ENCODE measurements at regions not wholly inside any gene's neighbourhood (a gene's known extent, or its start where the extent isn't known, plus 50 kb on each side); places are given as distances from the start of the nearest gene placed in this dataset.

DNA sequence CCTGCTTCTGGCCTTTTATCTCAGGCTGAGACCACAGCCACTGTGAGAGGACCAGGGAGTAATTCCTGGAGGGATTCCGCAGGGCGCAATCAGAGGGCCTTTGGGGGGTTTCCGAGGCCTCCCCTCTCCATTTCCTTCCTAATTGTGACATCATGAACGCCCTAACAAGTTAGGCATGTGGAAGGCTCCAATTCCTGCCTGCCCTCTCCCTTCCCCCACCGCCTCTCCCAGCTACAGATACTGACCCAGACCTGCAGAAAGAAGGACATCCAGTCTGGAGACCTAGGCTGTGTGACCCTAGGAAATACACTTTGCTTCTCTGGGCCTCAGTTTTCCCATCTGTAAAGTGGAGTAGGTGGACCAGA, 637.9 kb downstream of the MED13L start:
- WGBS (ENCODE audit: insufficient coverage, low coverage, missing lambda C conversion rate), result 0% methylated on average over 5 of the region's 5 CpGs
- TF ChIP-seq, protein P1, sequence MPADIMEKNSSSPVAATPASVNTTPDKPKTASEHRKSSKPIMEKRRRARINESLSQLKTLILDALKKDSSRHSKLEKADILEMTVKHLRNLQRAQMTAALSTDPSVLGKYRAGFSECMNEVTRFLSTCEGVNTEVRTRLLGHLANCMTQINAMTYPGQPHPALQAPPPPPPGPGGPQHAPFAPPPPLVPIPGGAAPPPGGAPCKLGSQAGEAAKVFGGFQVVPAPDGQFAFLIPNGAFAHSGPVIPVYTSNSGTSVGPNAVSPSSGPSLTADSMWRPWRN (IDR thresholded peaks at IDR 0.05; ENCODE audit: low read depth), result no peak
- TF ChIP-seq, protein P2, sequence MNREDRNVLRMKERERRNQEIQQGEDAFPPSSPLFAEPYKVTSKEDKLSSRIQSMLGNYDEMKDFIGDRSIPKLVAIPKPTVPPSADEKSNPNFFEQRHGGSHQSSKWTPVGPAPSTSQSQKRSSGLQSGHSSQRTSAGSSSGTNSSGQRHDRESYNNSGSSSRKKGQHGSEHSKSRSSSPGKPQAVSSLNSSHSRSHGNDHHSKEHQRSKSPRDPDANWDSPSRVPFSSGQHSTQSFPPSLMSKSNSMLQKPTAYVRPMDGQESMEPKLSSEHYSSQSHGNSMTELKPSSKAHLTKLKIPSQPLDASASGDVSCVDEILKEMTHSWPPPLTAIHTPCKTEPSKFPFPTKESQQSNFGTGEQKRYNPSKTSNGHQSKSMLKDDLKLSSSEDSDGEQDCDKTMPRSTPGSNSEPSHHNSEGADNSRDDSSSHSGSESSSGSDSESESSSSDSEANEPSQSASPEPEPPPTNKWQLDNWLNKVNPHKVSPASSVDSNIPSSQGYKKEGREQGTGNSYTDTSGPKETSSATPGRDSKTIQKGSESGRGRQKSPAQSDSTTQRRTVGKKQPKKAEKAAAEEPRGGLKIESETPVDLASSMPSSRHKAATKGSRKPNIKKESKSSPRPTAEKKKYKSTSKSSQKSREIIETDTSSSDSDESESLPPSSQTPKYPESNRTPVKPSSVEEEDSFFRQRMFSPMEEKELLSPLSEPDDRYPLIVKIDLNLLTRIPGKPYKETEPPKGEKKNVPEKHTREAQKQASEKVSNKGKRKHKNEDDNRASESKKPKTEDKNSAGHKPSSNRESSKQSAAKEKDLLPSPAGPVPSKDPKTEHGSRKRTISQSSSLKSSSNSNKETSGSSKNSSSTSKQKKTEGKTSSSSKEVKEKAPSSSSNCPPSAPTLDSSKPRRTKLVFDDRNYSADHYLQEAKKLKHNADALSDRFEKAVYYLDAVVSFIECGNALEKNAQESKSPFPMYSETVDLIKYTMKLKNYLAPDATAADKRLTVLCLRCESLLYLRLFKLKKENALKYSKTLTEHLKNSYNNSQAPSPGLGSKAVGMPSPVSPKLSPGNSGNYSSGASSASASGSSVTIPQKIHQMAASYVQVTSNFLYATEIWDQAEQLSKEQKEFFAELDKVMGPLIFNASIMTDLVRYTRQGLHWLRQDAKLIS (CRISPR knock-in tag; IDR thresholded peaks at IDR 0.05), result no peak
- TF ChIP-seq ZNF408 (CRISPR knock-in tag; IDR thresholded peaks at IDR 0.05; ENCODE audit: low read depth), result no peak
- no peak for TF ChIP-seq GTF2A2 (tag; IDR thresholded peaks at IDR 0.05)
- no peak for TF ChIP-seq HNRNPLL (IDR thresholded peaks at IDR 0.05; ENCODE audit: low read depth, low read length, poor library complexity, severe bottlenecking)
- no peak for TF ChIP-seq STAG1 (CRISPR knock-in tag; IDR thresholded peaks at IDR 0.05; ENCODE audit: borderline replicate concordance)
- H3K36me3 ChIP-seq (ENCODE audit: control insufficient read depth, insufficient read depth, low read length), result no peaks in the 10 kb centered on the region
- H4K20me1 ChIP-seq (replicated peaks; ENCODE audit: control insufficient read depth, insufficient read depth, low read length), result no peaks in the 10 kb centered on the region
- no peak for DNase-seq (ENCODE audit: extremely low read depth in 1 of 4, low spot score in 3 of 4)
- no TSS peak for BruUV-seq (replicated peaks)
- no peak overlapping the region for H3K9ac ChIP-seq (ENCODE audit: insufficient read depth in 1 of 2, low read depth in 2 of 2, low read length in 2 of 2)
- H3K79me2 ChIP-seq (ENCODE audit: control insufficient read depth, insufficient read depth, low read length), result no peaks in the 10 kb centered on the region
- POLR2A ChIA-PET, result no interaction called here
- CTCF ChIA-PET (ENCODE audit: low intra/inter-chr PET ratio), result no interaction called here
- H3K27me3 ChIP-seq (ENCODE audit: control insufficient read depth in 2 of 2, insufficient read depth in 2 of 2, low read length in 2 of 2), result no peaks in the 10 kb centered on the region; a peak in 1 of 5 replicates
- no peak for ATAC-seq
- intact Hi-C loops (cut with micrococcal nuclease) (loop anchor here (10.0 kb wide), 1 partner anchor 975 kb away; no protein-coding TSS in a partner anchor), in situ Hi-C loops (cut with MboI) (no loop called here)
- no peaks in the 10 kb centered on the region for H3K9me1 ChIP-seq (ENCODE audit: control insufficient read depth, insufficient read depth, low read length)
- H3K4me1 ChIP-seq (replicated peaks in 1 of 2; ENCODE audit: control insufficient read depth in 2 of 2, insufficient read depth in 2 of 2, low read length in 2 of 2), result no peaks in the 10 kb centered on the region
- no peak overlapping the region for H3K27ac ChIP-seq (ENCODE audit: extremely low read depth, low read depth, low read length)
- H3K4me3 ChIP-seq, result no peak overlapping the region
- no peak for FAIRE-seq
- H3K9me3 ChIP-seq (replicated peaks; ENCODE audit: control insufficient read depth, insufficient read depth, low read depth, low read length), result no peaks in the 10 kb centered on the region
- no peak overlapping the region for H3K4me2 ChIP-seq (ENCODE audit: insufficient read depth, low read length)
- no peak overlapping the region for H2AFZ ChIP-seq (ENCODE audit: low read depth, low read length)

Data from K562 (cell line).